IMR-90 (cell line): ENCODE measurements at regions not wholly inside any gene's neighbourhood (a gene's known extent, or its start where the extent isn't known, plus 50 kb on each side); places are given as distances from the start of the nearest gene placed in this dataset.

Source experiments
- BHLHE40 ChIP-seq: fragments of 150-350 bp; IDR thresholded peaks from 2 replicates; pipeline ENCODE4 v1.6.1; 2016; ENCODE audit warnings: mild to moderate bottlenecking, low read depth, low read length
- CTCF ChIP-seq: conservative IDR thresholded peaks from 2 replicates; pipeline ENCODE4 v1.5.1; 2012; ENCODE audit warnings: mild to moderate bottlenecking, low read depth, low read length, improper control_type of control experiment
- FOS ChIP-seq: fragments of 150-350 bp; IDR thresholded peaks from 2 replicates; pipeline ENCODE4 v1.6.1; 2016; ENCODE audit warnings: low read depth, low read length
- MAFK ChIP-seq: IDR thresholded peaks from 2 replicates; pipeline ENCODE4 v1.6.1; 2012; ENCODE audit warnings: low read depth, low read length, improper control_type of control experiment
- POLR2A ChIP-seq: IDR thresholded peaks from 2 replicates; pipeline ENCODE4 v1.6.1; 2012; ENCODE audit warnings: mild to moderate bottlenecking, low read depth, low read length
- RCOR1 ChIP-seq: IDR thresholded peaks from 2 replicates; pipeline ENCODE4 v1.6.1; 2012; ENCODE audit warnings: mild to moderate bottlenecking, low read length, improper control_type of control experiment; ENCODE audit not compliant: insufficient replicate concordance

GRCh38 chr1:181911715-181912114 lies 149.8 kb downstream of the ZNF648 start:
- TF ChIP-seq CTCF (no peak), MAFK (no peak), RCOR1 (no peak), POLR2A (no peak), FOS (no peak), BHLHE40 (no peak)
